RWPE1 (cell line): ENCODE measurements at regions not wholly inside any gene's neighbourhood (a gene's known extent, or its start where the extent isn't known, plus 50 kb on each side); places are given as distances from the start of the nearest gene placed in this dataset.
A peak's percentile ranks its signal among the peaks of the same experiment; 100 is the strongest.
"Not testable (repeated sequence)": the region's sequence is repeated elsewhere in the genome, so short reads cannot be mapped to it uniquely, and the experiment has no call there.

Experiments used
- CTCF ChIA-PET: fragments of 350-600 bp; sonication (Branson Sonifier 250); formaldehyde crosslinking; extraction: SDS; loops from one replicate; lab custom pipeline; 2021; lab: Yijun Ruan, JAX
- POLR2A ChIA-PET: fragments of 400-600 bp; formaldehyde crosslinking; extraction: SDS; loops from one replicate; lab custom pipeline; 2020; ENCODE audit warnings: antibody characterized with exemption; ENCODE audit not compliant: low non-redundant PET; lab: Yijun Ruan, JAX
- DNase-seq: peaks from one replicate; pipeline ENCODE4 v3.0.0; 2012; ENCODE audit warnings: low spot score
- H3K27ac ChIP-seq: fragments of 450-650 bp; 2 replicates; pipeline ENCODE4 v1.5.1; 2017
- TF ChIP-seq, protein P1 (sequence below): fragments of 450-650 bp; conservative IDR thresholded peaks from 2 replicates; pipeline ENCODE4 v1.5.1; 2017; ENCODE audit warnings: low read depth, mild to moderate bottlenecking

DNA sequence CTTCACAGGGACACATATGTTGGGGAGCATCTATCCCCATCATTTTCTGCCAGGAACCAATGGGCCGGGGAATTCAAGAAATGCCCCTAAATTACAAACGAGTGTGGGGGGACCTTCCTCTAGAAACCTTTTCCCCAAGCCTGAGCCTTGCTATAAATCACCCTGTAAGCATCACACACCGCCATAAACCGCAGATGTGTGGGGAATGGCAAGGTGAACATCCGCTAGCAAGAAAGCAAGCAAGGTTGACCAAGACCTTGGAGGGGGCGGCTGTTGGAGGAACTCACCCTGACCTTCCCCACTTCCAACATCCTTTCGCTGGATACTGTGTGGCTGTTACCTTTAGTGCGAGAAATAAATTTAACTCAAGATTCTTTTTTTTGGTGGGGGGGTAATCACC is 693.3 kb upstream of the TBX3 start:
- TF ChIP-seq, protein P1, sequence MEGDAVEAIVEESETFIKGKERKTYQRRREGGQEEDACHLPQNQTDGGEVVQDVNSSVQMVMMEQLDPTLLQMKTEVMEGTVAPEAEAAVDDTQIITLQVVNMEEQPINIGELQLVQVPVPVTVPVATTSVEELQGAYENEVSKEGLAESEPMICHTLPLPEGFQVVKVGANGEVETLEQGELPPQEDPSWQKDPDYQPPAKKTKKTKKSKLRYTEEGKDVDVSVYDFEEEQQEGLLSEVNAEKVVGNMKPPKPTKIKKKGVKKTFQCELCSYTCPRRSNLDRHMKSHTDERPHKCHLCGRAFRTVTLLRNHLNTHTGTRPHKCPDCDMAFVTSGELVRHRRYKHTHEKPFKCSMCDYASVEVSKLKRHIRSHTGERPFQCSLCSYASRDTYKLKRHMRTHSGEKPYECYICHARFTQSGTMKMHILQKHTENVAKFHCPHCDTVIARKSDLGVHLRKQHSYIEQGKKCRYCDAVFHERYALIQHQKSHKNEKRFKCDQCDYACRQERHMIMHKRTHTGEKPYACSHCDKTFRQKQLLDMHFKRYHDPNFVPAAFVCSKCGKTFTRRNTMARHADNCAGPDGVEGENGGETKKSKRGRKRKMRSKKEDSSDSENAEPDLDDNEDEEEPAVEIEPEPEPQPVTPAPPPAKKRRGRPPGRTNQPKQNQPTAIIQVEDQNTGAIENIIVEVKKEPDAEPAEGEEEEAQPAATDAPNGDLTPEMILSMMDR = no peak
- ChIA-PET POLR2A (no interaction called here), CTCF (no interaction called here)
- DNase-seq = no peak
- H3K27ac ChIP-seq = no peak overlapping the region

DNA sequence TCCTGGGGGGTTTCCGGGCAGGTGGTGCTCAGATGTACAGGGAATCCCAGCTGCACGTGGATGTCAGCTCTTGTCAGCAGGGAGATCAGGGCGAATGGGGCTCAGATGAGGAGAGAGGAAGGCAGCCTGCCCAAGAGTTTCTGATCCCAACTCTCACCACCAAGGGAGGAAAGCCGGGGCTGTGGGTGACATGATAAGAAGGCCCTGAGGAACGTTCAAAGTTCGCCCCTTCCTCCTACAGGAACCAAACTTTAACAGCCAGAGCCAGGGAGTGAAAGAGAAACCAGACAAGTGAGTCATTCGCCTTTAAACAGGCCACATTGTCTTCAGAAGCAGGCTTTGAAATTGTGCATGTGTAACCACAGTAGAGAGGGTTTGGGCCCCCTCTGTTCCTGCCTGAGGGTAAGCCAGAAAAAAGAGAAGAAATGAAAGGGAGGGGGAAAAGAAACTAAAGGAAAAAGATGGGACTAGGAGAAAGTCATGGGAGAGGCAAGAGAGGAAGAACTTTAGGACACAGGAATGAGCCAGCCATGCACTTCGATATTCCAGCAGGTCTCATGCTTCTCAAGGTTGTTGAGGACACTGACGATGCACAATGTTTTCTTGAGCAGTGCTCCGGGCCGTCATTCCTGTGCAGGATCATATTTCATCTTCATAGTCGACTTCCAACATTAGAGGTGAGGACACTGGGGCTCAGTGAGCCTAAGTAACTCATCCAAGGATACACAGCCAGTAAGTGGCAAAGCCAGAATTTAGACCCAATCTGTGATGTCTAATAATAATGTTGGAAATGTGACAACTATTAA is 691.4 kb upstream of the TBX3 start:
- peak; percentile 51 for DNase-seq
- ChIA-PET CTCF (no interaction called here), POLR2A (no interaction called here)
- TF ChIP-seq, protein P1 = no peak
- peak overlapping the region; percentile 48 for H3K27ac ChIP-seq

DNA sequence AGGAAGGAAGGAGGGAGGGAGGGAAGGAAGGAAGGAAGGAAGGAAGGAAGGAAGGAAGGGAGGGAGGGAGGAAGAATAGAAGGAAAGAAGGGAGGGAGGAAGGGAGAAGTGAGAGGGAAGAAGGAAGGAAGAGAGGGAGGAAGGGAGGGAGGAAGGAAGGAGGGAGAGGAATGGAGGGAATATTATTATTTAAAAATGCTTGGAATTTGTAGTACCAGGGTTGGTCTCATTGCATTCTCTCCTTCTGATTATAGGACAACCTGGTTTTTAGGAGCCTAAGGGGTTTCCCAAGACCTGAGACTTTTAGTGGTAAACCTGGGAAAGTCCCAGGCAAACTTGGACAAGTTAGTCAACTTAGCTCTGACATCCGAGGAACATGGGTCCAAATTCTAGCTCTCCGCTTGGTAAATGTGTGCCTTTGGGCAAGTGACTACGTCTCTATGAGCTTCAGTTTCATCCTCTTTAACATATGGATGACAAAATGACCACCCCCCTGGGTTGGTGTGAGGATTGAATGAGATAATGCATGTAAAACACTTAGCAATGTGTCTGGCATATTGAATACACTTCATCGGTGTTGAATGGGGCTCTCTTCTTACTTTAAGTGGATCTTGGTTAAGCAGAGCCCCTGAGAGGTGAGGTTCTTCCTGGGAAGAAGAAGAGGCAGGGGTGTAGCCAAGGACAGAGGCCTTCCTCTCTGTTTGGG is 690.7 kb upstream of the TBX3 start:
- ChIA-PET POLR2A (no interaction called here), CTCF (no interaction called here)
- DNase-seq = no peak
- TF ChIP-seq, protein P1 = no peak
- peak overlapping the region; percentile 48 for H3K27ac ChIP-seq

DNA sequence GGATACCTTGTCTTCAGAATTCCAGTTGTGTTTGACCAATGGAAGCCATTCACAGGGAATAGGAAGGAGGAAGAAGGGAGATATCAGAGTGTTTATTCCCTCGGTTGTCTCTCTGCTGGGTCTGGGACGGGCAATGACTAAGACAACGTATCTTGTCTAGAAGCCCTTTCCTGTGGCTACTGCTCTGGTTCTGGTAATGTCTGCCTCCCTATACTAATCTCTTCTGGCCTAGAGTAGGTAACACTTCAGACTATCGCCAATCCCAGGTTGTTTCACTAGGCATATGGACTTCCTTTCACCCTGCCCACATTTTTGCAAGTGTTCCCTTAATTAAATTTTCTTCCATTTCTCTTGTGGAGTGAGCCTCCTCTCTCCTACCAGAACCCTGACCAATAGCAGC is 687.7 kb upstream of the TBX3 start:
- CTCF ChIA-PET = no interaction called here
- H3K27ac ChIP-seq = no peak overlapping the region
- no peak for DNase-seq
- POLR2A ChIA-PET = no interaction called here
- TF ChIP-seq, protein P1 = no peak

DNA sequence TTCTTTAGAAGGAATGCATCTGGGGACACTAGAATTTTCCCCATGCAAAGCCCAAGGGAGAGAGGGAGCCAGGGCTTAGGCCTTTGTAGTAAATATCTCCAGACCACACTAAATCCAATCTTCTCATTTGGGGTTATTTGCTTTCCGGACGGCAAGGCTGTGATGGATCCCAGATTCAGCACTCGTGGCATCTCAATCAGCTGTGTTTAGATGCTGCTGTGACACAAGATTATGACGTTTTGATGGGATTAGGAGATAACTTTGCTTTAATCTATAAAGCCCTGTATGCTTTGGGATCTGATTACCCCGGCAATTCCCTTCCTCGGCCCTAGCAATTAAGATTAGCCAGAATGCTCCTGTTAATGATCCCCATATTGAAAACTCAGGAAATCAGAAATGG is 686.7 kb upstream of the TBX3 start:
- TF ChIP-seq, protein P1 = no peak
- ChIA-PET CTCF (no interaction called here), POLR2A (no interaction called here)
- H3K27ac ChIP-seq = no peak overlapping the region
- DNase-seq = no peak

DNA sequence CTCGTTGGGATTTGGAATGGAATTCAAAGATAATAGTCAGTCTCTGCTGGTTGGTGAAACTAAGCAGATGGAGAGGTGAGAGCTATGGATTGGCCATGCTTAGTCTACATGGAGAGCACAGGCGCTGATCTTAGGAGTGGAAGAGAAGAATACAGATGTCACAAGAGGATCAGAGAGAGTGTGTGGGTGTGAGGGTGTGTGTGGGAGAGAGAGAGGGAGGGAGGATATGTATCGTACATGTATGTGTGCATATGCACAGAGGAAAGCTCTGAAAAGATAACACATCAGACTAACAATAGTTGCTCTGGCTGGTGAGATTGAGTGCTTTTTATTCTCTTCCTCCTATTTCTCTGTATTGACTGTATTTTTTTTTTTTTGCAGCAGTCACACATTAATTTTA is 686.2 kb upstream of the TBX3 start:
- TF ChIP-seq, protein P1 = no peak
- no peak overlapping the region for H3K27ac ChIP-seq
- ChIA-PET CTCF (no interaction called here), POLR2A (interaction anchor here (0.6 kb wide), 1 partner anchor 19 kb away, joined by 4 read pairs; no protein-coding TSS in a partner anchor)
- DNase-seq = no peak

DNA sequence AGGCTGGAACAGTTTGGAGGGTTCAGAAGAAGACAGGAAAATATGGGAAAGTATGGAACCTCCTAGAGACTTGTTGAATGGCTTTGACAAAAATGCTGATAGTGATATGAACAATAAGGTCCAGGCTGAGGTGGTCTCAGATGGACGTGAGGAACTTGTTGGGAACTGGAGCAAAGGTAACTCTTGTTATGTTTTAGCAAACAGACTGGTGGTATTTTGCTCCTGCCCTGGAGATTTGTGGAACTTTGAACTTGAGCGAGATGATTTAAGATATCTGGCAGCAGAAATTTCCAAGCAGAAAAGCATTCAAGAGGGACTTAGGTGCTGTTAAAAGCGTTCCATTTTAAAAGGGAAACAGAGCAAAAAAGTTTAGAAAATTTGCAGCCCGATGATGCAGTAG is 682.3 kb upstream of the TBX3 start:
- H3K27ac ChIP-seq, DNase-seq, CTCF ChIA-PET, POLR2A ChIA-PET: not testable (repeated sequence)

DNA sequence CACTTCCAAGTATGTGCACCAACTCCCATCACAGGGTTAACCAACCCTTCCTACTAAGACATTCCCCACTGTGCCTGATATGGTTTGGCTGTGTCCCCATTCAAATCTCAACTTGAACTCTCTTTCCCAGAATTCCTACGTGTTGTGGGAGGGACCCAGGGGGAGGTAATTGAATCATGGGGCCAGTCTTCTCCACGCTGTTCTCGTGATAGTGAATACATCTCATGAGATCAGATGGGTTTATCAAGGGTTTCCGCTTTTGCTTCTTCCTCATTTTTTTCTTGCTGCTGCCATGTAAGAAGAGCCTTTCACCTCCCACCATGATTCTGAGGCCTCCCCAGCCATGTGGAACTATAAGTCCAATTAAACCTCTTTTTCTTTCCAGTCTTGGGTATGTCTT is 681.8 kb upstream of the TBX3 start:
- DNase-seq, H3K27ac ChIP-seq, POLR2A ChIA-PET: not testable (repeated sequence)
- CTCF ChIA-PET = interaction anchor here (0.7 kb wide), 1 partner anchor 237 kb away, joined by 3 read pairs; no protein-coding TSS in a partner anchor
